ENCODE measurements at regions not wholly inside any gene's neighbourhood (a gene's known extent, or its start where the extent isn't known, plus 50 kb on each side); places are given as distances from the start of the nearest gene placed in this dataset.

- no peak for DNase-seq
Observed at GRCh38 chr2:128978212-128978611, 659.5 kb upstream of the HS6ST1 start.

DNA sequence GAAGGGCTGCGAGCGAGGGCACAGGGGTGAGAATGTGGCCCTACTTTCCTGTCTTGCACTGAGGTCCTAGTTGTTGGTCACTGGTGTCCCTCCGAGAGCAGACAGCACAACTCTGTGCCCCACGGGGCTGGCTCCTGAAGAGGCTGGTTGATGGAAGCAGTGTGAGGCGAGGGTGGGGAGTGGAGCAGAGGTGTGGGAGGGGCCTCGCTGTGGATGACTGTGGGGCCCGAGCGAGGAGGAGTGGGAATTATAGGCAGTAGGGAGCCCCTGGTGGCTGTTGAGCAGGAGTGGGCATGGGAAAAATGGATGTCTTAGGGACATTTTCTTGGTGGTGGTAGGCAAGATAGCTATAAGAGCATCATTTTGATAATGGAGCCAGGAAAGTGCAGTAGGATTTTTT, 660.5 kb upstream of the HS6ST1 start:
- no peak for DNase-seq

- DNase-seq: no peak
Observed at GRCh38 chr2:128980475-128980874, 661.8 kb upstream of the HS6ST1 start.

DNA sequence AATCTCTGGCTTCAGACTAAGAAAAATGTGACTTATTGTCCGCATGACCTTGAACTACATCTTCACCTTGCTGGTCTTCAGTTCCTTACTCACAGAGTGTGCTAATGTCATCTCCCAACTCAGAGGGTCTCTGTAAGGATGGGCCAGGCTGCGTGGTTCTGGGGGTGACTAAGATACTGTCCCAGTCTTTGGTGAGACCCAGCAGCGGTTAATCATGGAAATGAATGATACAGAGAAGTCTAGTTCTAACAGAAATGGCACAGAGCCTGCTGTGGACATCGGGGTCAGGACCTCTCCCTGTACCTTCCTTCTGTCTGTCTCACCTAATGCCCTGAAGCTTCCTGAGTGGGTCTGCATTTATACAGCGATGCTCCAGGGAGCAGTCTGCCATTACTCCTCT, 662.7 kb upstream of the HS6ST1 start:
- no peak for DNase-seq

DNA sequence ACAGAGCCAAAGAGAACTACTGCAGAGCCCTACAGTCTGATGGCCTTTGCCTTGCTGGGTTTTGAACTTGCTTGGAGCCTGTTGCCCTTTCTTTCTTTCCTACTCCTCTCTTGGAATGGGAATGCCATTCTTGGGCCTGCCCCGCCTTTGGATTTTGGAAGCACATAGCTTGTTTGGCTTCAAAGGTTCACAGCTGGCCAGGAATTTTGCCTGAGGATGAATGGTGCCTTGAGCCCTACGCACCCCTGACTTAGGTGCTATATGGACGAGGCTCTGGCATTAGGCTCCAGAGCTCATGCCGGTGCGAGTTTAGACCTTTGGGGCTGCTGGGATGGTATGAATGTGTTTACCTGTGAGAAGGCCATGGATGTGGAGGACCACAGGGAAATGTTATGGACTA, 663.3 kb upstream of the HS6ST1 start:
- DNase-seq: no peak

DNA sequence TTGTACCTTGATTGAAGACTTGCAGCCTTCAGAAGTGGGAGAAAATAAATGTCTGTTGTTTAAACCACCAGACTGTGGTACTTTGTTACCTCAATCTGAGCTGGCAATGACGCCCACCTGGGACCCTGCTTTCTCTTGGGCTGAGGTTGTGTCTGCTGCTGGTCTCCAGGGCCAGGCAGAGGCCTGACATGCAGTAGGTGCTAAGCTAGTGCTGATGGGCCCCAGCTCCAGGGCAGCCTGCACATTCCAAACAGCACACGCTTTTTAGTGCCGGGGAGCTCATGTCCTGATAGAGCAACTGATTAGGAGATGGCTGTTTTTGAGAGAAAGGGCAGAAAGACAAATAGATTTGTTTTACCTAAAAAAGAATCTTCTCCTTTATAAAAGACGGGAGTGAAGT, 664.0 kb upstream of the HS6ST1 start:
- no peak for DNase-seq

DNA sequence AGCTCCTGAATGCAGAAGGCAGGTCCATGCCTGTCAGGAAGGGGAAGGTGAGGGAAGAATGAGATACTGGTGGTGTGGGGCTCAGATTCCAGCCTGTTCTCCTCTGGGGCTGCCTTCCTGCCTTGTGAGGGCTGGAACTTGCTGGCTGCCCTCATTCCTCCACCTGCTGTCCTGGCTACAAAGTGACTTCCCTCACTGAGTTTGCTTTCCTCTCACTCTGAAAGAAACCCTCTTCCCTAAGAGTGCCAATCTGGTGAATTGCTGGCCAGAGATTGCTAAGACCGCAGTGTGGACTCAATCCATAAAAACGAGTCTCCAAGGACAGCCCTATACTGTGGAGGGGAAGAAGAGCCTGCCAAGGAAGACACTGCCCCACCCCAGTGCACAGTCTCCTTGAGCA, 664.4 kb upstream of the HS6ST1 start:
- DNase-seq: no peak

DNA sequence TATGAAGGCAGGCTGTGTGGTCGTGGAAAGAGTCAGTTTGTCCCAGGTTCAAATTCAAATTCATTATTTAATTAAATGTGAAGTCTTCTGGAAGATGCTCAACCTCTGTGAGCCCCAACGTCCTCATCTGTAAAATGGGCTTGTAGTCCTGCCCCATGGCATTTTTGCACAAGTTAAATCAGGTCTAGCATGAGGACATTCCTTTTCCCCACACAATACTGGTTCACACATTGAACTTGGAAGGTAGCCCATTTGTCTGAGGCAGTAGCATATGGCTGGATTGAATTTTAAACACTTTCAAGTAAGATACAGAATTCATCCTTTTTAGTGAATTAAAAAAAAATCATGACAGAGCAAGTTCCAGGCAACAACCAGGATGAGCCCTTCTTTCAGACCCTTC, 665.4 kb upstream of the HS6ST1 start:
- DNase-seq: no peak

DNA sequence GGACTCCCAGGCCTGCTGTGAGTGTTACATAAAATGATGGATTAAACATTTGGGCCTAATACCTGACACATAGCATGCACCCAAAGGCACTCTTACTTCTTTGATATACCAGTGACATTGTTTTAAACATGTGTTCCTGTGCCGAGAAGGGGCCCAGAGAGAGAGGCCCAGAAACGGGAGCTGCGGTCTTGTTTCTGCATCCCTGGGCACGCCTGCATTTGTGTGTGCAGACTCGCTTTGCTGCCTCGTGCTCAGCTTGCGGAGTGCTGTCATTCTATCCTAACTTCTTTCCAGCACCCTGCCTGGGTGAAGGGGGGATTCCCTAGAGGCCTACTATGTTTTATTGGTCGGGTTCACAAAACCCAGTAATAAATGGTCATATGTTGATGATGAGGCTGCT, 666.2 kb upstream of the HS6ST1 start:
- no peak for DNase-seq

DNA sequence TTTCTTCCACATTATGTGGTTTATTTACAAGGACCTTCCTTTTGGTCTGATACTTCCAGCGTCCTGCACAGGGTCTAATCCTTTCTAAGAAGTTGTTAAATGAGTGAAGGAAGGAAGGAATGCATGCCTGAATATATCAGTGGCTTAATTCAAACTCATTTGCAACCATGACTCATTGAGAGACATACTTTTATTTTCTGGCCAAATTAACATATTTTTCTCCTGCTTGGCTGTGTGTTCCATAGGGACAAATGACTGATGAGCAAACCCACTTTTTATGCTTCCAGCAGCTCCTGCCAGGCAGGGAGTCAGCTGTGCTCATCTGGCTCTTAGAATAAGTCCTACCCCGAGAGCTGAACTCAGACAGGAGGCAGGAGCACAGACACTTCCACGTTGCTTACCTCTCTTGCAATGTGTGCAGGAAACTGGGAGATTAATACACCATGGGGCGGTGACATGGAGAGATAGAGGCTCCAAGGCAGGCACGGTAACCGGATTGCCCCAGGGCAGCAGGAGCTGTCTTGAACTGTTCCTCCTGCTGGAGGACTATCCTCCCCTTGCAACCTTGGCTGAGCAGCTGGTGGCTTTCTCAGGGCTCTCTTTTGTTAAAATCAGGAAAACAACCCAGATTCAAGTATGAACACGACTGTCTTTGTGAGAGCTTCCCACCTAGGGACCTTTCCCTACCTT, 667.5 kb upstream of the HS6ST1 start:
- no peak for DNase-seq

- no peak for DNase-seq
Observed at GRCh38 chr2:128986867-128987268, 668.2 kb upstream of the HS6ST1 start.

DNA sequence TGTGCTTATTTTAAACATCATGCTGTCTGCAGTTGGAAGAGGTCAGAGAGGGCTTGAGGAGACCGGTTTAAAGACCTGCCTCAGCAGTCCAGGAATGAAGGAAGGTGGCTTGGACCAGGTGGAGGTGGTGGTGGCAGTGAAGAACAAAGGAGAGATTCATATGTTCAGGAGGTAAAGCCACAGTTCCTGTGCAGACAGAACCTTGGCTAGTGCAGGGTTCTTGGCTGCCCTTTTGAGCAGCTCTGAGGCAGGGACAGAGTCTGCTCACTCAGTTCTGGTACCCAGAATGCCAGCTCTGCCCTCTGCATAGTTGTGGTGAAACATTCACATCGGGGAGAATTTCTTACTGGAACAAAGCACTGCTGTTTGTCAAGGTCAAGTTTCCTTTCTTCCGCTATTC, 669.7 kb upstream of the HS6ST1 start:
- no peak for DNase-seq

DNA sequence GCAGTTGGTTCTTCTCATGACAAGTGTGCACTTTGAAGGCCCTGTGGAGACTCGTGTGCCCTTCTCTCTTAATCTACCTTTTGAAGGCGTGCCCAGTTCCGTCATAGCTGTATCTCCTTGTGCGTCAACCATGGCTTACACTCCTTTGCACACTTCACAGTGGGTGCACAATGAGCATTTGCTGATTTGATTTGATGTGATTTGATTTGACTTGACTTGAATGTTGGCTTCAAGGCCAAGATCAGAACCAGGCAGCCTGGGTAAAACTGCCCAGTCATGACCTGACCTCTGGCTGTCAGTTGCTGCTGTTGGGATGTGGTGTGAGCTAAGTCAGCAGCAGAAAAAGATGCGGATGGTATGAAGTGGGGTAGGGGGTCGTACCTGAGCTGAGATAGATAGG, 670.3 kb upstream of the HS6ST1 start:
- no peak for DNase-seq

DNA sequence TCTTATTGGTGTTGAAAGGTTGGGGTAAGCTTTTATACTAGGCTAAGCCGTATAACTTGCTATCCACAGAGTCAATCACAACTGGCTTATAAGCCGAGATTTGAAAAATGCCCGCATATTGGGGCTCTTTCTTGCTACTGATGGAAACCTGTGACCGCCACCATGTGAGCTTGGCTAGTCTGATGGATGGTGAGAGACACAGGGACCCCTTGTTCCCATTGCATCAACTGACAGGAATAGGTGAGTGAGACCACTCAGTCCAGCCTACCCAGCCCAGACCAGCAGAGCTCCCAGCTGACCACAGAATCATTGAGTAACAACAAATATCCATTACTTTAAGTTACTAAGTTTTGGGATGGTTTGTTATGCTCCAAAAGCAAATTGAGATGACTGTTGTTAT, 676.4 kb upstream of the HS6ST1 start:
- no peak for DNase-seq

- no peak for DNase-seq
Observed at GRCh38 chr2:128996078-128996477, 677.4 kb upstream of the HS6ST1 start.

DNA sequence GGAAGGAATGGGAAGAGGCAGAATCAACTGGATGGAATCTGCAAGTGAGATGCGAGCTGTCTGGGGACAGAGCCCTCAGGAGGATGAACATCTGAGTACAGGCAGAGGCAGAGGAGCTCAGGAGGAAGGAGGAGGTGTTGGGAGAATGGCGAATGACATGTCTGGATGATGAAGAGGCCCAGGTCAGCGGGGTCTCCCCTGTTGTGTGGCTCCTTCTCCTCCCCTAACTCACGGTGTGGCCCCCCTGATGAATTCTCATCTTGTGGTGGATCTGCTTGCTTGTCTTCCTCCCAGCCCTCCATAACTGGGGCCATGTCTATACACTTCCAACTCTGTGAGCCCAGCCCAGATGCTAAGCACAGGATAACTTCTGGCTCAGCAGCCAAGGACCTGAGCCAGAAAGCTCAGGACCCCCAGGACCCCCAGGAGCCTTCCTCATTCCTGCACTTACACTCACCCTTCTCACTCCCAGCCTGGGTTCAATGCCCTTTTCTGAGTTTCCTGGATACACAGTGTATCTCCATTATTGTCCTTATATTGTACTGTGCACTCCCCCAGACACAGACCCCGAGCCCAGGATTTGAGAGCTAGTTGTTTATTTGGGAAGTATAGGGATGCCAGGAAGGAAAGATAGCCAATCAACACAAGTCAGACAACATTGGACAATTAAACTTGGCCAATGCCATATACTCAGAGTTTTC, 678.6 kb upstream of the HS6ST1 start:
- no peak for DNase-seq

GRCh38 chr2:129001926-129002325, 683.3 kb upstream of the HS6ST1 start:
- no peak for DNase-seq

DNA sequence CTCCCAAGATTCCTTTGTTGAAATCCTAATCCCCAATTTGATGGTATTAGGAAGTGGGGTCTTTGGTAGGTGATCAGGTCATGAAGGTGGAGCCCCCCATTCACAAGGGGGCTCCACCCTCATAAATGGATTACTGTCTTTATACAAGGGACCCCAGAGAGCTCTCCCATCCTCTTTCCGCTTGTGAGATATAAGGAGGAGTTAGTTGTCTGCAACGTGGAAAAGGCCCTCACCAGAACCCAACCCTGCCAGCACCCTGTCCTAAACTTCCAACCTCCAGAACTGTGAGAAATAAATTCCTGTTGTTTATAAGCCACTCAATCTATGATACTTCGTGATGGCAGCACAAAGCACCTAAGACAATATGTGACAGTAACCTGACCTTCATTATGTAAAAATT, 684.1 kb upstream of the HS6ST1 start:
- DNase-seq: no peak

- no peak for DNase-seq
Observed at GRCh38 chr2:129004485-129004884, 685.8 kb upstream of the HS6ST1 start.

- DNase-seq: no peak
Observed at GRCh38 chr2:129004940-129005490, 686.3 kb upstream of the HS6ST1 start.

- no peak for DNase-seq
Observed at GRCh38 chr2:129006135-129006886, 687.6 kb upstream of the HS6ST1 start.

GRCh38 chr2:129006901-129007300, 688.2 kb upstream of the HS6ST1 start:
- DNase-seq: no peak

DNA sequence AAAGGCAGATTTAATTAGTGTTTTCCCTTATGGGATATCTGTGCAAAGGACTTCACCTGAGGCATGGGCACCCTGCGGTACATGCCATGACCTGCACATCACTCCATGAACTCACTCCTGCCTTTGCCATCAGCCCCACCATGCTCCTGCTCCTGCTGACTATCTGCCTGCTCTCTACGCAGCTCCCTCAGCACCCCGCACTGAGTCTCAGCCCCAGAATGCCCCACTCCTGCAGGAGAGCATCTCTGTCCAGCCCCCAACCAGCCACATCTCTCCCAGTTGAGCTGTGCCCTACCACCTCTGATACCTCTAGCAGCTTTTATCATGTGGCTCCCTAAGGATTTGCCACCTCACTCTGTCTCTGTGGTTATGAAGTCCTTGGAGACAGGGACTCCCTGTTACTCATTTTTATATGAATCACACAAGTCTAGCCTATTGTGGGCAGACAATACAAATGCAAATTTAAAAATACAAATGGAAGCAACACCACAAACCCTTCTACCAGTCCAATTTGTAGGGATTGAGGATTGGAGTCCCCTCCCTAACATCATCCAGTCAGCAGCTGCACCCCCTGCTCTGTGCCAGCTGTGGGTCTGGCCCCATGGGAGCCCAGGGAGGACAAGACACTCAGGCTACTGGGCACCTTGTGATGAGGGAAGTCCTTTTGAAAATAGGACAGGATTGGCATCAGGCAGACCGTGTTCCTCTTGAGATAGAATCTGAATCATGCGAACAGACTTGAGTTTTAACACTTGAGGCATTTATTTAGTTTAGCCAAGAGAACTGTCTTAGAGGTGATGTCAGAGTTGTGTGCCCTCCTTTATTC, 689.6 kb upstream of the HS6ST1 start:
- DNase-seq: no peak

All from activated CD4-positive, alpha-beta T cell treated with anti-CD3 and anti-CD28 coated beads, Interleukin-2, amount 50 U/mL, for 1 hour (primary cell).